ENCODE measurements at regions not wholly inside any gene's neighbourhood (a gene's known extent, or its start where the extent isn't known, plus 50 kb on each side); places are given as distances from the start of the nearest gene placed in this dataset.

GRCh38 chr9:96088510-96088909 is 213.0 kb downstream of the ERCC6L2 start:
- intact Hi-C loops (cut with micrococcal nuclease; ENCODE audit: unreplicated experiment): no loop called here
- POLR2A ChIA-PET: no interaction called here

GRCh38 chr9:96087669-96088299 is 212.3 kb downstream of the ERCC6L2 start:
- no peak overlapping the region for H3K27ac ChIP-seq (ENCODE audit: low read depth, low read length, poor library complexity, severe bottlenecking)
- H3K4me2 ChIP-seq (ENCODE audit: low read length): no peak overlapping the region
- intact Hi-C loops (cut with micrococcal nuclease; ENCODE audit: unreplicated experiment): no loop called here
- POLR2A ChIA-PET: no interaction called here
- DNase-seq (ENCODE audit: low spot score): no peak
- no peaks in the 10 kb centered on the region for H3K79me2 ChIP-seq (ENCODE audit: insufficient read depth, low read depth, low read length)
- H3K9me2 ChIP-seq (ENCODE audit: insufficient read depth, low read length): no peaks in the 10 kb centered on the region
- H3K9me3 ChIP-seq (ENCODE audit: low read length): no peaks in the 10 kb centered on the region
- H3K4me1 ChIP-seq (ENCODE audit: insufficient read depth, low read length, poor library complexity, severe bottlenecking): no peaks in the 10 kb centered on the region
- no TSS peak for BruUV-seq (replicated peaks)
- H3K4me3 ChIP-seq (ENCODE audit: low read depth, low read length, poor library complexity, severe bottlenecking): no peak overlapping the region
- H2AFZ ChIP-seq (ENCODE audit: low read length): no peak overlapping the region
- CTCF ChIA-PET (ENCODE audit: unreplicated experiment): no interaction called here
- H4K20me1 ChIP-seq (ENCODE audit: insufficient read depth, low read length): no peaks in the 10 kb centered on the region
- H3K36me3 ChIP-seq (ENCODE audit: insufficient read depth, low read length): no peaks in the 10 kb centered on the region
- TF ChIP-seq CTCF (conservative IDR thresholded peaks at IDR 0.05; ENCODE audit: low read length) (no peak), EZH2phosphoT487 (IDR thresholded peaks at IDR 0.05; ENCODE audit: borderline replicate concordance, low read depth, low read length) (no peak)

More at GRCh38 chr9:96088510-96088909, 213.0 kb downstream of the ERCC6L2 start:
- Histone ChIP-seq H3K36me3 (ENCODE audit: insufficient read depth, low read length) (no peaks in the 10 kb centered on the region), H2AFZ (ENCODE audit: low read length) (no peak overlapping the region), H3K4me1 (ENCODE audit: insufficient read depth, low read length, poor library complexity, severe bottlenecking) (no peaks in the 10 kb centered on the region), H3K79me2 (ENCODE audit: insufficient read depth, low read depth, low read length) (no peaks in the 10 kb centered on the region), H3K27ac (ENCODE audit: low read depth, low read length, poor library complexity, severe bottlenecking) (no peak overlapping the region), H3K4me2 (ENCODE audit: low read length) (no peak overlapping the region), H3K9me2 (ENCODE audit: insufficient read depth, low read length) (no peaks in the 10 kb centered on the region), H4K20me1 (ENCODE audit: insufficient read depth, low read length) (no peaks in the 10 kb centered on the region), H3K9me3 (ENCODE audit: low read length) (no peaks in the 10 kb centered on the region), H3K4me3 (ENCODE audit: low read depth, low read length, poor library complexity, severe bottlenecking) (no peak overlapping the region)
- CTCF ChIA-PET (ENCODE audit: unreplicated experiment): no interaction called here
- no TSS peak for BruUV-seq (replicated peaks)
- no peak for DNase-seq (ENCODE audit: low spot score)
- TF ChIP-seq CTCF (conservative IDR thresholded peaks at IDR 0.05; ENCODE audit: low read length): no peak
- no peak for TF ChIP-seq EZH2phosphoT487 (IDR thresholded peaks at IDR 0.05; ENCODE audit: borderline replicate concordance, low read depth, low read length)

- intact Hi-C loops (cut with micrococcal nuclease; ENCODE audit: unreplicated experiment): no loop called here
- no peak overlapping the region for H3K27ac ChIP-seq (ENCODE audit: low read depth, low read length, poor library complexity, severe bottlenecking)
Measured at GRCh38 chr9:96086936-96087571, 211.6 kb downstream of the ERCC6L2 start.

More at GRCh38 chr9:96086936-96087571, 211.6 kb downstream of the ERCC6L2 start:
- ChIA-PET POLR2A (no interaction called here), CTCF (ENCODE audit: unreplicated experiment) (no interaction called here)
- Histone ChIP-seq H3K4me2 (ENCODE audit: low read length) (no peak overlapping the region), H2AFZ (ENCODE audit: low read length) (no peak overlapping the region), H3K4me3 (ENCODE audit: low read depth, low read length, poor library complexity, severe bottlenecking) (no peak overlapping the region), H3K79me2 (ENCODE audit: insufficient read depth, low read depth, low read length) (no peaks in the 10 kb centered on the region), H3K4me1 (ENCODE audit: insufficient read depth, low read length, poor library complexity, severe bottlenecking) (no peaks in the 10 kb centered on the region), H3K9me3 (ENCODE audit: low read length) (no peaks in the 10 kb centered on the region), H4K20me1 (ENCODE audit: insufficient read depth, low read length) (no peaks in the 10 kb centered on the region), H3K36me3 (ENCODE audit: insufficient read depth, low read length) (no peaks in the 10 kb centered on the region), H3K9me2 (ENCODE audit: insufficient read depth, low read length) (no peaks in the 10 kb centered on the region)
- TF ChIP-seq CTCF (conservative IDR thresholded peaks at IDR 0.05; ENCODE audit: low read length): no peak
- no peak for TF ChIP-seq EZH2phosphoT487 (IDR thresholded peaks at IDR 0.05; ENCODE audit: borderline replicate concordance, low read depth, low read length)
- BruUV-seq (replicated peaks): no TSS peak
- DNase-seq (ENCODE audit: low spot score): no peak
